ENCODE measurements at regions not wholly inside any gene's neighbourhood (a gene's known extent, or its start where the extent isn't known, plus 50 kb on each side); places are given as distances from the start of the nearest gene placed in this dataset.

DNA sequence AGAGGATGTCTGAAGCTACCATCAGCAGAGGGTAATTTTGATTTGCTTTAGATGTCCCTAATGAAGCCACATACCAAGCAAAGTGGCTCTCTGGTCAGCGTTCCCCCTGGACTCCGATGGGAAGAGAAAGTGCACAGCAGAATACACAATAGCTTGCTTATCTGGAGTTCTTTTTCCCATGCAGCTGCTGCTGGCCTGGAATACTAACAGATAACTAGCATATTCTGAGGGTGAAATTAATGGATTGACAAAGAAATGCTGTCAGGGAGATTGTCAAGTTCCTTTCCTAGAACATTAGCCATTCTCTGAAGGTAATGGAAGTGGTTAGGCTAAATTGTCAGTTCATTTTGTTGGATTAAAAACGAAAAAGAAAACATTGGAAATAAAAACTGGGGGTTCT, 391.3 kb downstream of the FLRT2 start:
- no CpG with 5 or more reads among the region's 3 CpGs for WGBS (ENCODE audit: insufficient coverage, low lambda C conversion rate)
- Histone ChIP-seq H3K36me3 (ENCODE audit: control insufficient read depth, insufficient read depth, low read length) (no peaks in the 10 kb centered on the region), H3K4me1 (ENCODE audit: control insufficient read depth, insufficient read depth, low read length) (no peaks in the 10 kb centered on the region), H3K4me3 (ENCODE audit: low read length) (no peak overlapping the region), H3K27ac (ENCODE audit: low read length) (no peak overlapping the region), H3K27me3 (ENCODE audit: control insufficient read depth, insufficient read depth, low read length) (no peaks in the 10 kb centered on the region), H3K9me3 (ENCODE audit: control insufficient read depth, low read depth, low read length) (no peaks in the 10 kb centered on the region)
- no peak for DNase-seq

DNA sequence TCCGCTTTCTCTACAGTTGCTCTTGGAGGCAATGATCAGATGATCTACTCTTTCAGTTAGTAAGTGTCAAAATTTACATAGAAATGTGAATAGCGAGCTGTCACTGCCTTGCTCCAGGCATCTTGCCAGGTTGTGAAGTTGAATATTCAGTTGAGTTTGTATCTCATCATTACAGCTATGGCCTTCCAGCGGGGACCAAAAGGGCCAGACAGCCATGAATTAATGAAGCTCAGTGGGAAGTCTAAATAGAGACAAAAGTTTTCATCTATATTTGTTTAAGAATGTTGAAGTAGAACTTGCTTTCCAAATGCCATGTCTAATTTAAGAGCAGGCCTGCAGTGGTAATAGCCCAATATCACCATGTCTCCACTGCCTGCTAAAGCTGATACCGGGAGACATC, 387.8 kb downstream of the FLRT2 start:
- no peaks in the 10 kb centered on the region for H3K27me3 ChIP-seq (ENCODE audit: control insufficient read depth, insufficient read depth, low read length)
- H3K27ac ChIP-seq (ENCODE audit: low read length): no peak overlapping the region
- H3K4me1 ChIP-seq (ENCODE audit: control insufficient read depth, insufficient read depth, low read length): no peaks in the 10 kb centered on the region
- no peaks in the 10 kb centered on the region for H3K9me3 ChIP-seq (ENCODE audit: control insufficient read depth, low read depth, low read length)
- WGBS (ENCODE audit: insufficient coverage, low lambda C conversion rate): 100% methylated on average over 1 of the region's 4 CpGs
- H3K36me3 ChIP-seq (ENCODE audit: control insufficient read depth, insufficient read depth, low read length): no peaks in the 10 kb centered on the region
- no peak overlapping the region for H3K4me3 ChIP-seq (ENCODE audit: low read length)
- DNase-seq: no peak

- no peak for DNase-seq
- H3K4me1 ChIP-seq (ENCODE audit: control insufficient read depth, insufficient read depth, low read length): no peaks in the 10 kb centered on the region
- no peaks in the 10 kb centered on the region for H3K27me3 ChIP-seq (ENCODE audit: control insufficient read depth, insufficient read depth, low read length)
- WGBS (ENCODE audit: insufficient coverage, low lambda C conversion rate): 100% methylated on average over 1 of the region's 2 CpGs
- H3K27ac ChIP-seq (ENCODE audit: low read length): no peak overlapping the region
- H3K9me3 ChIP-seq (ENCODE audit: control insufficient read depth, low read depth, low read length): no peaks in the 10 kb centered on the region
- no peak overlapping the region for H3K4me3 ChIP-seq (ENCODE audit: low read length)
- H3K36me3 ChIP-seq (ENCODE audit: control insufficient read depth, insufficient read depth, low read length): no peaks in the 10 kb centered on the region
These were observed 385.8 kb downstream of the FLRT2 start for GRCh38 chr14:85915711-85916110.

GRCh38 chr14:85912141-85912540, 382.2 kb downstream of the FLRT2 start:
- H3K27ac ChIP-seq (ENCODE audit: low read length): no peak overlapping the region
- H3K4me1 ChIP-seq (ENCODE audit: control insufficient read depth, insufficient read depth, low read length): no peaks in the 10 kb centered on the region
- H3K36me3 ChIP-seq (ENCODE audit: control insufficient read depth, insufficient read depth, low read length): no peaks in the 10 kb centered on the region
- H3K27me3 ChIP-seq (ENCODE audit: control insufficient read depth, insufficient read depth, low read length): no peaks in the 10 kb centered on the region
- no peaks in the 10 kb centered on the region for H3K9me3 ChIP-seq (ENCODE audit: control insufficient read depth, low read depth, low read length)
- 100% methylated on average over 1 of the region's 6 CpGs for WGBS (ENCODE audit: insufficient coverage, low lambda C conversion rate)
- no peak overlapping the region for H3K4me3 ChIP-seq (ENCODE audit: low read length)
- DNase-seq: no peak

GRCh38 chr14:85911044-85911443, 381.1 kb downstream of the FLRT2 start:
- WGBS (ENCODE audit: insufficient coverage, low lambda C conversion rate): 80% methylated on average over 1 of the region's 2 CpGs

DNA sequence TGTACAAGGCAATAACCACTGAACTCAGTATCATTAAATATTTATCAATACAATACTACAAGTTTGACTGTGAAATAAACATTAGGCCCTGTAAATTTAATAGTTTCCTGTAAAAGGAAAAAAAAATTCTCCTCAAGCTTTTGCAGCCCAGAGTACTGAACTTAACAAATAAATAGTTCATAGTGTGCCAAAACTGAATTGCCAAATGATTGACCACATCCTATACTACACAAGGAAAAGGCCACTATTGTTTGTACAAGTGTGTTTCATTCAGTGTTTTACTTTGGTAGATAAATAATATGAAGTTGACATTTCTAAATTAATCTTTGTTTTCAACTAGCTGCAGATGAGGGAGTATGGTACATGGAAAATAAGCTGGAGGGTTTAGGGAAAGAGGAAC, 379.6 kb downstream of the FLRT2 start:
- Histone ChIP-seq H3K4me1 (ENCODE audit: control insufficient read depth, insufficient read depth, low read length) (no peaks in the 10 kb centered on the region), H3K9me3 (ENCODE audit: control insufficient read depth, low read depth, low read length) (no peaks in the 10 kb centered on the region), H3K27me3 (ENCODE audit: control insufficient read depth, insufficient read depth, low read length) (no peaks in the 10 kb centered on the region), H3K27ac (ENCODE audit: low read length) (no peak overlapping the region), H3K36me3 (ENCODE audit: control insufficient read depth, insufficient read depth, low read length) (no peaks in the 10 kb centered on the region), H3K4me3 (ENCODE audit: low read length) (no peak overlapping the region)
- no peak for DNase-seq

More at GRCh38 chr14:85911044-85911443, 381.1 kb downstream of the FLRT2 start:
- Histone ChIP-seq H3K4me1 (ENCODE audit: control insufficient read depth, insufficient read depth, low read length) (no peaks in the 10 kb centered on the region), H3K9me3 (ENCODE audit: control insufficient read depth, low read depth, low read length) (no peaks in the 10 kb centered on the region), H3K27ac (ENCODE audit: low read length) (no peak overlapping the region), H3K4me3 (ENCODE audit: low read length) (no peak overlapping the region), H3K36me3 (ENCODE audit: control insufficient read depth, insufficient read depth, low read length) (no peaks in the 10 kb centered on the region), H3K27me3 (ENCODE audit: control insufficient read depth, insufficient read depth, low read length) (no peaks in the 10 kb centered on the region)
- no peak for DNase-seq

- H3K9me3 ChIP-seq (ENCODE audit: control insufficient read depth, low read depth, low read length): no peaks in the 10 kb centered on the region
- H3K4me3 ChIP-seq (ENCODE audit: low read length): no peak overlapping the region
- H3K4me1 ChIP-seq (ENCODE audit: control insufficient read depth, insufficient read depth, low read length): no peaks in the 10 kb centered on the region
- H3K27ac ChIP-seq (ENCODE audit: low read length): no peak overlapping the region
- WGBS (ENCODE audit: insufficient coverage, low lambda C conversion rate): no CpG with 5 or more reads among the region's 2 CpGs
- no peaks in the 10 kb centered on the region for H3K27me3 ChIP-seq (ENCODE audit: control insufficient read depth, insufficient read depth, low read length)
- H3K36me3 ChIP-seq (ENCODE audit: control insufficient read depth, insufficient read depth, low read length): no peaks in the 10 kb centered on the region
- DNase-seq: no peak
These were observed 377.6 kb downstream of the FLRT2 start for GRCh38 chr14:85907536-85907935.

- Histone ChIP-seq H3K36me3 (ENCODE audit: control insufficient read depth, insufficient read depth, low read length) (no peaks in the 10 kb centered on the region), H3K4me1 (ENCODE audit: control insufficient read depth, insufficient read depth, low read length) (no peaks in the 10 kb centered on the region), H3K27ac (ENCODE audit: low read length) (no peak overlapping the region), H3K9me3 (ENCODE audit: control insufficient read depth, low read depth, low read length) (no peaks in the 10 kb centered on the region), H3K27me3 (ENCODE audit: control insufficient read depth, insufficient read depth, low read length) (no peaks in the 10 kb centered on the region), H3K4me3 (ENCODE audit: low read length) (no peak overlapping the region)
- no peak for DNase-seq
These were observed 367.9 kb downstream of the FLRT2 start for GRCh38 chr14:85897808-85898207.

- Histone ChIP-seq H3K36me3 (ENCODE audit: control insufficient read depth, insufficient read depth, low read length) (no peaks in the 10 kb centered on the region), H3K9me3 (ENCODE audit: control insufficient read depth, low read depth, low read length) (no peaks in the 10 kb centered on the region), H3K4me1 (ENCODE audit: control insufficient read depth, insufficient read depth, low read length) (no peaks in the 10 kb centered on the region), H3K27ac (ENCODE audit: low read length) (no peak overlapping the region), H3K27me3 (ENCODE audit: control insufficient read depth, insufficient read depth, low read length) (no peaks in the 10 kb centered on the region), H3K4me3 (ENCODE audit: low read length) (no peak overlapping the region)
- DNase-seq: no peak
- WGBS (ENCODE audit: insufficient coverage, low lambda C conversion rate): no CpG with 5 or more reads among the region's 1 CpG
These were observed 365.7 kb downstream of the FLRT2 start for GRCh38 chr14:85895603-85896002.

DNA sequence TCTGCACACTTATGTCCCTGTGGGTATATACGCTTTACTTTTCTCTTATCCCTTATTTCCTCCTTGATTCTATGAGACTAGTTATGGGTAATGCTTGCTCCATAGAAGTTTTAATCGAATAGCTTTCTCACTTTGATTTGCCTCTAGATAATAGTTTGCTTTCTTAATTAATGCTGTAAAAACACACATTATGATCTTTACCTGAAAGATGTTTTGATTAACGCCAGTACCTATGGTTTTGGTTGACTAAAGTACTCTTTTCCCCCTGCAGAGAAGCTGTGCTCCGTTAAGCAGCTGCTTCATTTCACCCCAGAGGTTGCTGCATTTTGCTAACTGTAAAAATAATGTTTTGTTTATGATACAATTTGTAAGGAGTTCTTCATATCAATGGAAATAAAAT, 362.3 kb downstream of the FLRT2 start:
- WGBS (ENCODE audit: insufficient coverage, low lambda C conversion rate): 100% methylated on average over 1 of the region's 4 CpGs

DNA sequence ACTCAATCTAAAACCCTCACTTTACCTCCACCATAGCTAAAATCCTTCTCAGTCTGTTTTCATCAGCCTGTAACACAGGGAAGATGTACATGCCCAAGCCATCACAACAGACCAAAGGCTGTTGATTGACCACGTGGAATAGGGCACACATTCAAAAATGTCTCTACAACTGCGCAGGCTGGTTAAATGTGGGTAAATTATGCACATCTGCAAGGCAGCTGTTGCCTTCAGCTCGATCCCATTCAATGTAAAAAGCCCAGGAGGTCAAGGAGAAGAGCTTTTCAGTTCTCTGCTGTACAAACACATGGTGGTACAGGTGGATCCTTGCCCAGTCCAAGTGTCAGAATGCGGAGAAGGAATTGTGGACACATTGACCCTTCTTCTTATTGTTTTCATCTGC, 354.0 kb downstream of the FLRT2 start:
- H3K9me3 ChIP-seq (ENCODE audit: control insufficient read depth, low read depth, low read length): peaks cover 2% of the 10 kb centered on the region
- no peaks in the 10 kb centered on the region for H3K27me3 ChIP-seq (ENCODE audit: control insufficient read depth, insufficient read depth, low read length)
- H3K27ac ChIP-seq (ENCODE audit: low read length): no peak overlapping the region
- no peak for DNase-seq
- no peak overlapping the region for H3K4me3 ChIP-seq (ENCODE audit: low read length)
- H3K4me1 ChIP-seq (ENCODE audit: control insufficient read depth, insufficient read depth, low read length): no peaks in the 10 kb centered on the region
- no CpG with 5 or more reads among the region's 4 CpGs for WGBS (ENCODE audit: insufficient coverage, low lambda C conversion rate)
- H3K36me3 ChIP-seq (ENCODE audit: control insufficient read depth, insufficient read depth, low read length): no peaks in the 10 kb centered on the region

More for the DNA sequence above, 362.3 kb downstream of the FLRT2 start:
- DNase-seq: no peak
- Histone ChIP-seq H3K36me3 (ENCODE audit: control insufficient read depth, insufficient read depth, low read length) (no peaks in the 10 kb centered on the region), H3K27me3 (ENCODE audit: control insufficient read depth, insufficient read depth, low read length) (no peaks in the 10 kb centered on the region), H3K27ac (ENCODE audit: low read length) (no peak overlapping the region), H3K9me3 (ENCODE audit: control insufficient read depth, low read depth, low read length) (no peaks in the 10 kb centered on the region), H3K4me1 (ENCODE audit: control insufficient read depth, insufficient read depth, low read length) (no peaks in the 10 kb centered on the region), H3K4me3 (ENCODE audit: low read length) (no peak overlapping the region)

Data from large intestine (tissue), 3 donors.